HuH-7.5 (cell line): ENCODE measurements at regions not wholly inside any gene's neighbourhood (a gene's known extent, or its start where the extent isn't known, plus 50 kb on each side); places are given as distances from the start of the nearest gene placed in this dataset.
A peak's percentile ranks its signal among the peaks of the same experiment; 100 is the strongest.
"Not testable (repeated sequence)": the region's sequence is repeated elsewhere in the genome, so short reads cannot be mapped to it uniquely, and the experiment has no call there.

Experiments
- DNase-seq: peaks from one replicate; pipeline ENCODE4 v3.0.0; 2011; ENCODE audit warnings: low spot score

DNA sequence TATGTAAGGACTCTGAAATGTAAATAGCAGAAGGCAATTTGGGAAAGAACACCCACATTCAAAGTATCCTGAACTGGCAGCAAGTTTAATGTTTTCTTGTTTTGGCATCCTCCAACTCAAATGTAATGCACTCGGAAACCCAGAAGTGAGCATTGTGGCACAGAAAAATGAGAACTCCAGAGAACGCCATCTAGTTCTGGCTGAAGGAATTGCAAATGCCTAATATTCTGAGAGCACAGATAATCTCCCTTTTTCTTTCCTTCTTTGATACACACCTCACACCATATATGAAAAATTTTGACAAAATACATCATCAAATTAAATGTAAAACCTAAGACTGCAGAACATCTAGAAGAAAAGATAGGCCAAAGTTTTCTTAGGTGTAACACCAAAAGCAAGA lies 52.1 kb downstream of the PWWP3B start:
- DNase-seq = no peak

DNA sequence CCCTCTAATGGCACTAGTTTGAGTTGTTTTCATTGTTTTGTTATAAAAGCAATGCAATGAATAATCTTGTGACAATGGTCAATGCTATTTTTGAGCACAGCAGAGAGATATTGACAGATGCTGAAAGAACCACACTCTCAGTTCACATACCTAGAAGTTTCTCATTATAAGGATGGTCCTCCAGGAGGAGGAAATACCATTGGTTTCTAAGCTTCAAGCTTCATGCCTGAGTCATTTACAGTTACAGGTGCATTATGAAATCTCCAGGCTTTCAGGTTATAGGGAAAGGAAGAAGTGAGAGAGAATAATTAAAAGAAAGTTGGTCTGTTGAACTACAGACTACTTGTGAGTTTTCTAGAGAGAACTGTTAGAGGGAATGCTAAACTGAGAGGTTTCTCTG lies 75.3 kb downstream of the PWWP3B start:
- DNase-seq = no peak

DNA sequence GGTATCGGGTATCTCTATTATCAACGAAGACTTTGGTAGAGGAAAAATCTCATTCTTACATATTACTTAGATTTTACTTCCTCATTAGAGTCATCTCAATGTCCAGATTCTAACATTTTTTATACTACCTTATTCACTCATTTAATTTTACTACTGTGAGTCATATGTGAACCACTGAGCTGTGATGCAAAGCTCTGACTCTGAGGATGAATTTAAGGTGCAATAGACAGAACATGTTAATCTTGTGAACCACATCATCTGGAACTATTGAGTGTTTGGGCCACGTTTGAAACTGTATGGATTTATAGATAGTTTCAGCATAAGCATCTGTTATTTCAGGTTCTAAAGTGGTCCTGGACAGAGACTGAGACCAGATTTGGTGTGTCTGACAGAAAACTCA lies 78.4 kb downstream of the PWWP3B start:
- DNase-seq = no peak

DNA sequence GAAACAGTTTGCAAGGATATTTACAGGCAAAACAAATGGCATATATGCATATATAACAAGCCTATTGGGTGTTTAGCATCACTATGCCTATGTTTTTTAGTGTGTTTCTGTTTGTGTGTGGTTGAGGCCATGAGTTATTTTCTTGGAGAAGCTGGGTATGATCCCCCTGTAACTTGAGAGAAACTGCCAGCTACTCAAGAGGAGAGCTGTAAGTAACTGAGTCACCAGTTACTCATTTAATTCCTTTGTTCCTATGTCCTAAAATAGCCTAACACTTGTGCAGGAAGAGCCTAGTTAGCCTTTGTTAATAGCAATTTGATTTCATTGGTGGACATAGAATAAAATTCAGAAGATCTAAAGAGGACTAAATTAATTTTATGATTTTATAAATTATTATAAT lies 79.1 kb downstream of the PWWP3B start:
- DNase-seq = no peak

DNA sequence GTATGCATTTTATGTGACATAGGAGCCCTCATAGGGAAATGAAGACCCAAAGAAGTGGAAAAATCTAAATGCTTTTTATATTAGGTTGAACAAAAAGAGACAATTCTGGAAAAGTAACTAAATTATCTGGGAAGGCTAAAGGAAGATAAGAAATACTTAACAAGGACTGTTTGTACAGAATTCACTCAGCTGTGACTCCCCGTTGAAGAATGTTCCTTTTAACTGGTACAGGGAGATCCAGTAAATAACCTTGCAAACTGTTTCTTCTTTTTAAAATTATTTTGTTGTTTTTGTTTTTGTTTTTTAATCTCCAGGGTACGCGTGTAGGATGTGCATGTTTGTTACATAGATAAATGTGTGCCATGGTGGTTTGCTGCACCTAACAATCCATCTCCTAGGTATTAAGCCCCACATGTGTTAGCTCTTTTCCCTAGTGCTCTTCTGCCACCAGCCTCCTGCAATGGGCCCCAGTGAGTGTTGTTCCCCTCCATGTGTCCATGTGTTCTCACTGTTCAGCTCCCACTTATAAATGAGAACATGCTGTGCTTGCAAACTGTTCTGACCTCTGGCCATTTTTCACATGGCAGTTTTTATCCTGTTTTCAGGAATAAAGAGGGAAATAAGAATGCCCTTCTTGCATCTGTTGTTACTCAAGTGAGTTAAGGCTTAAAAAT lies 81.7 kb downstream of the PWWP3B start:
- DNase-seq = no peak

DNA sequence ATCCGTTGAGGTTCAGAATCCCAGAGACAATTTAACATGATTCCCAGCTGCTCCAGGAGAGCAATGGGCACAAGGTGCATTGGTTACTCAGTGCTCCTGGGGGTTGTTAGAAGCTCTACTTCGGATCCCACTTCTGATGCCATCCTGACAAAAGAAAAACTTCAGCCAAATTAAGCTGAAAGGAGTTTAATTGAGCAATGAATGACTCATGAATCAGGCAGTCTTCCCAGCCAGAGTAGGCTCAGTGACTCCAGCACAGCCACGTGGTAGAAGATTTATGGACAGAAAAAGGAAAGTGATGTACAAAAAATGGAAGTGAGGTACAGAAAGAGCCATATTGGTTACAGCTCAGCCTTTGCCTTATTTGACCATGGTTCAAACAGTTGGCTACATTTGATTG lies 95.7 kb downstream of the PWWP3B start:
- no peak for DNase-seq

DNA sequence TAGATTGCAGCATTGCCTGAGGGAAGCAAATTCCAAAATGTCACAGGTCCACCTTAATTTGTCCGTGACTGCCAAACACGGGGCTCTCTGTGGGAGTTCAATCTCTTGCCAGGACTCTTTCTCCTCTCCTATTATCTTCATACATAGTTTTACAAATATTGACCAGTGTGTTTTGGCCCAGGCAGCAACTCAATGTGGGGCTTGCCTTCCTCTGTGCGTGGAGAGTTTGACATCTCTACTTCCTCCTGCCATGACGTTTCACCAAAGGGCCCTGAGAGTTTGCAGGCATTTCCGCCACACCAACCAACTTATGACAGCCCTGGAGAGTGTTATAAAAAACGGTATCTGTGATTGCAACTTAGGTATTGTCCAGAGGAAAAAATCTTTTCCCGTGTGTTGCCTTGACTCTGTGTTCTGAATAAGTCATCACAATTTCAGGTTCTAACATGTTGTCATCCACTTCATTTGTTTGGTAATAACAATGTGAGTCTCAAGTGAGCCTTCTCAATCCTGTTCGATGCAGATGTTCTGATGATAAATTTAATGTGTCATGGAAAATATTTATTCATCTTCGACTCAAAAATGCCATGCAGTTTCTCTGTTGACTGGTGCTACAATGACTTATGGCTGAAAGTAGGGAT lies 106.0 kb downstream of the PWWP3B start:
- DNase-seq = not testable (repeated sequence)

DNA sequence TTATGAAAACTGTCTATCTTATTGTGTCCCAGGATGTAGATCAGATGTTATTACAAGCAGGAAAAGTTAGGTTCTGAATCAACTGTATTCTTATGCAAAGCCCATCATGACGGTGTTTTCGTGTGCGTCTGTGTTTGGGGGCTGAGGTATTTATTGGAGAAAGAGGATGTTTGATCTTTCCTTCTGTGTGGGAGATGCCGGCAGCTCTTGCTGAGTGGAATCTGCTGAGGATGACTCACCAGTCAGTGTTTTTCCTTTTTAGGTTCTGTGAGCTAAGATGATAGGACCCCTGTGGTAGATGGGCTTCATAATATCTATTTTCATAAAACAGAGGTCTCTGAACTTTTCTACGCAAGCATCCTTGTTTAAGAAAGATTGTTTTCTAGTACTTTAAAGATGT lies 107.1 kb downstream of the PWWP3B start:
- not testable (repeated sequence) for DNase-seq

DNA sequence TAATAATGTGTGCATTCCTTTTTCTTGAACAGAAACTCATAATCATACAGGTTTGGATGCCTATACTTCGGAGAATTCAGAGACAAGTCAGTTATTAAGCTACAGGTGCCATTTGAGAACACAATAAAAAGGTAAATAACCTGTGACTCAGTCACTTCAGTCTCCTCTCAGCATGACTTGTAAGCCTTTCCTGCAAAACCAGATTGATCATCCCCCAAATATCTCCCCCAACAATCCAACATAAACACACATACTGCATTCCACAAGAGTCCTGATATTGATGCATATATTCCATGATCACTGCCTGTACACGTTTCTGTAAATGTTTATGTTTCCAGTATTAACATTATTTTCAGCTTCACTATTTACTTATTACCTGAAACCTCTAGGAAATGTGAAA lies 110.8 kb downstream of the PWWP3B start:
- no peak for DNase-seq

DNA sequence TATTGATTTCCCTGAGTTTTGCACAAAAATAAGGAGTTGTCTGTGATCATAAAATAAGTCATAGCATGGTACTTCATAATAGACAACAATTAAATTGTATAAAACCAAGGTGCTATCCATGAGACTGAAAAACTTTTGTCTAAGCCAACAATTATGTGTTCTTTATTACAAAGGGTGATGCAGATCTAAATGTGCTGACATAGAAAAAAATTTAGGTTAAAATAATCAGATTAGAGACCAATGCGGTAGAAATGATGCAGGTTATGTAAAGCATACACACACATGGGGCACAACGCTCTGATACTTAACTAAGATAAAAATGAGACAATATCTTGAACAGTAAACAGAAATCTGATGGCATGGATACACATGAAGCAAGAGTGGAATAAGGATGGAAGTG lies 113.3 kb downstream of the PWWP3B start:
- no peak for DNase-seq

DNA sequence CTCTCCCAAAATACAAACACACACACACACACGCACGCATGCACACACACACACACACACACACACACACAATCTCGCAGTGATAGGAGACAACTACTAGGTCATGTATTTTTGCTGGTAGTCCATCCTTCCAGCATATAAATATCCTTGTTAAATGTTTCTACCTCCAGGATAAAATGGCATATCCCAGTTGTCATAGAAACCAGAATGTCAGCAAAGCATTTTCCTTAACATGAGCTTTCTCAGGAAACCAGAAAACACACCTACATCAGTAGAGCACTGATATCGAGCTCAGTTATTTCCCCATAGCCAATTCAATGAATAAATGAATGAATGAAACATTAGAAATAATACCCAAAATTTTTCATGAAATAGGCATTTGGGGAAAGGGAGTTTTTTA lies 115.7 kb downstream of the PWWP3B start:
- no peak for DNase-seq

DNA sequence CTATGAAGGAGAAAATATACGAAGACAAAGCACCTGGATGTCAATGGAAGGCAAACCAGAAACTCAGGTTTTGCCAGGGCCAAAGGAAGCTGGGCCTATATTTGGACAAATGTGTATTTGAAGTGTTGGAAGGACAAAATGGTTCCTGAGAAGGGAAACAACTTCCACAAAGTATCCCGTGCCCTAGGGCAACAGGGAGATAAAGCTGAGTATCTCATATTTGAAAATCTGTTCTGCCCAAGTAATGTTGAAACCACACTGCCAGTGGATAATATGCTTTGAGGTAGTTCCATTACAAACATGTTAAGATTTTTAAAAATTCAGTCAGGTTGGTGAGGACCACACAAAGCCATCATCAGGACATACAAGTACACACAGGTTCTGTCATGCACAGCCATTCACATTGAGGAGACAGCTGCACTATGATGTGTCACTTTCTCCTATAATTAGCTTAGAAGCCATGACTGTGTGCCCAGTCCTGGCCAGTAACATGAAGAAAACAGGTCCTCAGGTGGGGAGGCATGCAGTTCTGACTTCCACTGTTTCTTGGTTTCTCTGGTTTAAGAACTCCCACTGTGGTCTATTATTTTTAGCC lies 116.4 kb downstream of the PWWP3B start:
- DNase-seq = no peak

DNA sequence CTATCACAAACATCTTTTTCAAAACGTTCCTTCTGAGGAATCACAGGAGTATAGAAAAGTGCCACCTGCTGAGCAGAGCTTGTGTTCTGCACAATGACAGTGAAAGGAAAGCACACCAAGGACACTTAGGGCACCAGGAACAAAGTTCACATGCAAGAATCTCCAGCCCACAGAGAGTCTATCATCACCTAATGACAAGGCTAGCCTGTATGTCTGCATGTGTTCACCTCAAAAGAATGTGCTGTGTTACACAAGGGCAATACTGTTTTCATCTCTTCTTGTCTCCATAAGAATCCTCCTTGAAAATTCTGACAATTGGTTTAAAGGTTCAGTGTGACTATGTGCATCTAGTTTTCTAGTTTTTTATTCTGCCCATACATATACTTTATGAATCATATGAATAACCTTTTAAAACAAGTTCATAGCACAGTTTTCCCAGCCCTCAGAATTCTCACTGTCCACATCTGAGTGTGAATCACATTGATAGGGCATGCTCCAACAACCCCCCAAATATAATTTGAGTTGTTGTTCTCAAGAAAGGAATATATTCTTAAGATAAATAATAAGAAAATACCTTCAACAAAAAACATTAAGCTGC lies 118.0 kb downstream of the PWWP3B start:
- DNase-seq = peak; percentile 1

DNA sequence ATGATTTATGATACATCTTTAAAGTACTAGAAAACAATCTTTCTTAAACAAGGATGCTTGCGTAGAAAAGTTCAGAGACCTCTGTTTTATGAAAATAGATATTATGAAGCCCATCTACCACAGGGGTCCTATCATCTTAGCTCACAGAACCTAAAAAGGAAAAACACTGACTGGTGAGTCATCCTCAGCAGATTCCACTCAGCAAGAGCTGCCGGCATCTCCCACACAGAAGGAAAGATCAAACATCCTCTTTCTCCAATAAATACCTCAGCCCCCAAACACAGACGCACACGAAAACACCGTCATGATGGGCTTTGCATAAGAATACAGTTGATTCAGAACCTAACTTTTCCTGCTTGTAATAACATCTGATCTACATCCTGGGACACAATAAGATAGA lies 122.7 kb downstream of the PWWP3B start:
- DNase-seq = not testable (repeated sequence)

DNA sequence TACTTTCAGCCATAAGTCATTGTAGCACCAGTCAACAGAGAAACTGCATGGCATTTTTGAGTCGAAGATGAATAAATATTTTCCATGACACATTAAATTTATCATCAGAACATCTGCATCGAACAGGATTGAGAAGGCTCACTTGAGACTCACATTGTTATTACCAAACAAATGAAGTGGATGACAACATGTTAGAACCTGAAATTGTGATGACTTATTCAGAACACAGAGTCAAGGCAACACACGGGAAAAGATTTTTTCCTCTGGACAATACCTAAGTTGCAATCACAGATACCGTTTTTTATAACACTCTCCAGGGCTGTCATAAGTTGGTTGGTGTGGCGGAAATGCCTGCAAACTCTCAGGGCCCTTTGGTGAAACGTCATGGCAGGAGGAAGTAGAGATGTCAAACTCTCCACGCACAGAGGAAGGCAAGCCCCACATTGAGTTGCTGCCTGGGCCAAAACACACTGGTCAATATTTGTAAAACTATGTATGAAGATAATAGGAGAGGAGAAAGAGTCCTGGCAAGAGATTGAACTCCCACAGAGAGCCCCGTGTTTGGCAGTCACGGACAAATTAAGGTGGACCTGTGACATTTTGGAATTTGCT lies 123.8 kb downstream of the PWWP3B start:
- not testable (repeated sequence) for DNase-seq

DNA sequence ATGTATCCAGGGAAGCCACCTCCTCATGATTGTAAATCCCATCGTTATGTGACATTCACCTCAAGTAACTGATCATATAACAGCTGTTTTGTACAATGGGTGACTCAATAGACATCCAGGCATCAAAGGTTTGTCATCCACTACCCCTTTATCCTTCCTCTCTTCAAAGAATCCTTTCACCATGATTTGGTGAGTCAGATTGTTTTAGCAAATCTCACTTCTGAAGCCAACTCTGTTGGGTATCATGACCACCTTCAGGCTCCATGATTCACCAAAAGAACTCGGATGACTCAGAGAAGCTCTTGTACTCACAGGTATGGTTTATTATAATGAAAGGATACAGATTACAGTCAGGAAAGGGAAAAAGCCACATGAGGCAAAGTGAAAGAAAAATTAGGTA lies 132.1 kb downstream of the PWWP3B start:
- no peak for DNase-seq

DNA sequence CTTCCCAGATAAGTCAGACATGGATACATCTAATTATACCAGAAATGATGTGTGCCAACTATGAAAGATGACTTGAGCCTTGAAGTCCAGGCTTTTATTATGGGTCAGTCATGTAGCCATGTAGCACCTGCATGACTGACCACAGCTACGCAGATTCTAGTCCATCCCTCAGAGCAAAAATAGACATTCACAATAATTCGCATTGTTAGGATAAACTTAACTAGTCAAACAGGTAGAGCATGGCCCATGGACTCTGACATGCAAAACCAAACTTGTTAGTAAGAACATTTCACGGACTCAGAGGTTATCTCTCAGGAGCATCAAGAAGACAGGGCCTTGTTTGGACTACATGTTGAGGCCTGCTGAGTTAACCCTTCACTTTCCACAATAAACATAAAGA lies 132.6 kb downstream of the PWWP3B start:
- DNase-seq = no peak

DNA sequence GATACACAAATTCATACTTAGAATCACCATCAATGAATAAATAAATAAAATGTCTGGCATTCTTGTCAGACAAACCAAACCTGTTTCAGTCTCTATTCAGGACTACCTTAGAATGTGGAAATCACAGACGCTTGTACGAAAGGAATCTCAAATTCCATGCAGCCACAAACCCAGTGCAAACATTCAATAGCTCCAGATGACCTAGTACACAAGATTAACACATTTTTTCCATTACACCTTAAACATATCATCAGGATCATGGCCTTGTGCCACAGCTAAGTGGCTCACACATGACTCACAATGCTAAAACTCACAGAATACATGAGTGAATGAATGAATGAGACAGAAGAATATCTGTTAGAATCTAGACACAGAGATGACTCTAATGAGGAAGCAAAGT lies 134.2 kb downstream of the PWWP3B start:
- DNase-seq = no peak

DNA sequence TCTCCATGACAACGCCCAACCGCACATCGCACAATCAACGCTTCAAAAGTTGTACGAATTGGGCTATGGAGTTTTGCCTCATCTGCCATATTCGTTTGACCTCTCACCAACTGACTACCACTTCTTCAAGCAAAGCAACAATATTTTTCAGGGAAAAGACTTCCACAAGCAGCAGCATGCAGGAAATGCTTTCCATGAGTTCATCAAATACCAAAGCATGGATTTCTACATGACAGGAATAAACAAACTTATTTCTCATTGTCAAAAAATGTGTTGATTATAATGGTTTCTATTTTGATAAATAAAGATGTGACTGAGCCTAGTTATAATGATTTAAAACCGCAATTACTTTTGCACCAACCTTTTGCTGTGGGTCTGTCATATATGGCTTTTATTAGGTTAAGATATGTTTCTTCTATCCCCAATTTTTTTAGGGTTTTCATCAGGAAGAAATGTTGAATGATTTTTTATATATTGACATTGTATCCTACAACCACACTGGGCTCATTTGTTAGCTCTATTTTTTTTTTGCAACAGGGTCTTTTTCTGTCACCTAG lies 138.4 kb downstream of the PWWP3B start:
- DNase-seq = no peak

DNA sequence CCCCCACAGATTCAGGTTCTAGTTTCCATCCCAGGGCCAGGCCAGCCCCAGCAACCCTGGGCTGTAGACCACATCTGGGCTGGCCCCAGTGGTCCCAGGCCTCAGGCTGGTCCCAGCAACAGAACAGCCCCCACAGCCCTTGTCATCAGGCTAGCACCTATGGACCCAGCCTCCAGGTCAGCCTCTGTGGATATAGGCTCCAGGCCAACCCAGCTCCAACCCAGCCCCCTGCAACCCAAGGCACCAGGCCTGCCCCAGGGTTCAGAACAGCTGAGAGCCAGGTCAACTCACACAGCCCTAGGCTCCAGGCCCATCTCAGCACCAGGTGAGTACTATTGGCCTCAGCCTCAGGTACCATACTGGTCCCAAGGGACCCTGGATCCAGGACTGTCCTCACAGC lies 155.3 kb downstream of the PWWP3B start:
- no peak for DNase-seq

DNA sequence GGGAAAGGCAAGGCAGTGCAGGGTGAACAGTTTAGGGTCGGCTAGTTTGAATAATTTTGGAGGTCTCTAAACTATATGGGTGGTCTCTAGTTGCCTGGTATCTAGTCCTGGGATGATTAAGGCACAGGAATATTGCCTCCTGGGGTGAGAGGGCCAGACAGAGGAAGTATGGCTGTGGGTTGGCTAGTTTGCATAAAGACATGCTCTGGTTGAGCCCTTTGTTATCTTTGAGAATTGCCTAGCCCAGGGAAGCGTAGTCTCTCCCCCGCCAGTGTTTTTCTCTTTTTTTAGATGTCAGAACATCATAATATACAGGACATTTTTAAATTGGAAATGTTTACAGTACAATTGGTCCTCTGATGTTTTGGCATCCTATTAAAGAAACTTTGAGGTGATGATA lies 163.5 kb downstream of the PWWP3B start:
- no peak for DNase-seq

DNA sequence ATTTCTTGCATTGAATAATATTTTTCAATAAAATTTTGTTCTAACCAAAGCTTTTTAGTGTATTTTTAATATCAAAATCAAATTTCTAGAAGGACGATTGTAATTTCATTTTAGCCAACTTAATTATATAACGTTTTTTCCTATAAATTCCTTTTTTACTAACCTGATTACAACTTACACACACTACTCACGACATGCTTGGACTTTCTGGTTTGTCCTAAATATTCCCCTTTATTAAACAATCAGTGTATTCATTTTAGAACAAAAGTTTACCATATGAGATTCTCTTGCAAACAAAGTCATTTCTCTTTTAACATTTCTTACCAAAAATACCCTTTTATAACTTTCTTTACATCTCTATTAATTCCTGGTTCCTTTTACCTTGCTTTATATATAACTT lies 173.7 kb downstream of the PWWP3B start:
- DNase-seq = no peak

DNA sequence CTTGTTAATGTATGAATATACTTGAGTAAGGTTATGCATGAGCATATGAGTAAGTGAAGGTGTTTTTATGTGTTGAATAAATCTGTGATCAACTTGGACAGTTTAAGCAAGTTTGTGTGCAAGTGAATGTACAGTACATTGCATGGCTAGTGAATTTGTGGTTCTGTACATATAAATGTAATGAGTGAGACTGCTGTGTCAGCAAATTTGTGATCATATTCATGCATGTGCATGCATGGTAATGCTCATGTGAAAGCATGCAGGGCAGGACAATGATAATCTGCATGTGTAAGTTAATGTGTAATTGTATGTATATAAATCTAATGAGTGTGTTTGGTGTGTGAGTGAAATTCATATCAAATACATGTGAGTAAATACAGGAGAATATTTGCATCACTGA lies 188.5 kb downstream of the PWWP3B start:
- DNase-seq = no peak
